Neutrophil (primary cell): ENCODE measurements at regions not wholly inside any gene's neighbourhood (a gene's known extent, or its start where the extent isn't known, plus 50 kb on each side); places are given as distances from the start of the nearest gene placed in this dataset.

ENCODE experiments used
- H3K27ac ChIP-seq: fragments of 200-600 bp; sonication (generic); 2 replicates; pipeline ENCODE4 v1.5.1; 2016; ENCODE audit warnings: mild to moderate bottlenecking, moderate library complexity
- H3K27me3 ChIP-seq: fragments of 200-600 bp; sonication (generic); 2 replicates; pipeline ENCODE4 v1.6.0; 2016; ENCODE audit warnings: mild to moderate bottlenecking
- H3K36me3 ChIP-seq: fragments of 200-600 bp; sonication (generic); 2 replicates; pipeline ENCODE4 v1.5.1; 2017
- H3K4me1 ChIP-seq, 2 experiments: fragments of 200-600 bp in 1 of 2; sonication (generic) in 1 of 2; 1 replicate in 1 of 2; 2 replicates in 1 of 2; pipeline versions ENCODE4 v1.5.1 to v1.6.1; 2013 to 2016; ENCODE audit warnings: low read depth in 1 of 2, low read length in 1 of 2, mild to moderate bottlenecking in 1 of 2, moderate library complexity in 1 of 2; ENCODE audit not compliant: control insufficient read depth in 1 of 2, insufficient read depth in 1 of 2
- H3K4me3 ChIP-seq, 2 experiments: fragments of 200-600 bp in 1 of 2; sonication (generic) in 1 of 2; 1 replicate in 1 of 2; 2 replicates in 1 of 2; pipeline ENCODE4 v1.5.1; 2013 to 2016; ENCODE audit warnings: low read depth in 1 of 2, low read length in 1 of 2, mild to moderate bottlenecking in 1 of 2, moderate library complexity in 1 of 2
- H3K9me3 ChIP-seq: fragments of 200-600 bp; sonication (generic); 2 replicates; pipeline ENCODE4 v1.5.1; 2016
- TF ChIP-seq, protein P1 (sequence below): fragments of 200-600 bp; sonication (generic); IDR thresholded peaks from 2 replicates; pipeline ENCODE4 v1.5.1; 2016; ENCODE audit warnings: antibody characterized with exemption

DNA sequence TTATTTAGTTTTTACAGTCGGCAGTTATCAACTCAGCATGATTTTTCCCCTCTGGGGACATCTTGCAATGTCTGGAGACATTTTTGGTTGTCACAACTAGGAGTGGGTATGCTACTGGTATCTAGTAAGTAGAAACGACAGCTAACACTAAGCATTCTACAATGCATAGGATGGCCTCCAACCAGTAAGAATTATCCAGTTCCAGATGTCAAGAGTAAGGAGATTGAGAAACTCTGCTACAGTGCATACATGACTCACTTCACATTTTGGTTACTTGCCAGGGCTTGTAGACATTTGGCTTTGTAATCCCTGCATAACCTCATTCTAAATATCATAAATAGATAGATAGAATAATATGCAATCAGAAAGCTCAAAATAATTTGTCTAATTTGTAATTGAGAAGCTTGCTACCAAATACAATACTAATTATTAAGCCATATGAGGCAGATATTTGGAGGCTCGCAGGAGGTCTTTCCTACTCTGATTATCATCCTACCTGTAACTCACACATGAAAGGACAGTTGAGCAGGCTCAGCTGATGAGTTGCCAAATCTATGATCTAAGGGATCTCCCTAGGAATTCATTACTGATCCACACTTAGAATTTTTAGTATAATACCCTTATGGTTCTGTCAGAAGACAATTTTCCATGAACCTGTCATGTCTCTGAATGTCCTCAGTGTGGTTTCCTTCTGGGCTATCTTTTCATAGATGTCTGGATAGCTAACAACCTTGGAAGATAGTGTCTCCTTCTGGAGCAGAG is 346.9 kb upstream of the TLE4 start:
- Histone ChIP-seq H3K4me3 (no peak overlapping the region), H3K9me3 (no peaks in the 10 kb centered on the region), H3K27me3 (no peaks in the 10 kb centered on the region), H3K36me3 (no peaks in the 10 kb centered on the region), H3K27ac (no peak overlapping the region), H3K4me1 (no peaks in the 10 kb centered on the region)
- TF ChIP-seq, protein P1, sequence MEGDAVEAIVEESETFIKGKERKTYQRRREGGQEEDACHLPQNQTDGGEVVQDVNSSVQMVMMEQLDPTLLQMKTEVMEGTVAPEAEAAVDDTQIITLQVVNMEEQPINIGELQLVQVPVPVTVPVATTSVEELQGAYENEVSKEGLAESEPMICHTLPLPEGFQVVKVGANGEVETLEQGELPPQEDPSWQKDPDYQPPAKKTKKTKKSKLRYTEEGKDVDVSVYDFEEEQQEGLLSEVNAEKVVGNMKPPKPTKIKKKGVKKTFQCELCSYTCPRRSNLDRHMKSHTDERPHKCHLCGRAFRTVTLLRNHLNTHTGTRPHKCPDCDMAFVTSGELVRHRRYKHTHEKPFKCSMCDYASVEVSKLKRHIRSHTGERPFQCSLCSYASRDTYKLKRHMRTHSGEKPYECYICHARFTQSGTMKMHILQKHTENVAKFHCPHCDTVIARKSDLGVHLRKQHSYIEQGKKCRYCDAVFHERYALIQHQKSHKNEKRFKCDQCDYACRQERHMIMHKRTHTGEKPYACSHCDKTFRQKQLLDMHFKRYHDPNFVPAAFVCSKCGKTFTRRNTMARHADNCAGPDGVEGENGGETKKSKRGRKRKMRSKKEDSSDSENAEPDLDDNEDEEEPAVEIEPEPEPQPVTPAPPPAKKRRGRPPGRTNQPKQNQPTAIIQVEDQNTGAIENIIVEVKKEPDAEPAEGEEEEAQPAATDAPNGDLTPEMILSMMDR: no peak

DNA sequence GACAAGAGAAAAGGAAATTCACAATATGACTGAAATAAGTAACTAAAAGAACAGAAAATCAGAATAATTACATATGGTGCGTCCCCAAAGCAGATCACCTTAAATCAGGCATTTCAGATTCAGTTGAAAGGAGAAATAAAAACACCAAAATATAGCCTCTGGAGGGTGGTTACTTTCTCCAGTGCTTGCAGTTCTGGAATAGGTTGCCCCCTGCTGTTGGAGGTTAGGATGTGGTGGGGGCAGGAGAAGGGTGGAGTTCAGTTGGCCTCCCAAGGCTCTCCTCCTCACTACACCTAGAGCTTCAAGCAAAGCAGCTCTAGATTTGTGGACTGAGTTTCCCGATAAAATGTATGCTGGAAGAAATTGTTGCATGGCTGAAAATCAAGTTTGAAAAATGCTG is 338.2 kb upstream of the TLE4 start:
- no peak overlapping the region for H3K4me3 ChIP-seq
- H3K4me1 ChIP-seq: peaks cover 8 to 20% of the 10 kb centered on the region in 2 experiments
- TF ChIP-seq, protein P1: no peak

DNA sequence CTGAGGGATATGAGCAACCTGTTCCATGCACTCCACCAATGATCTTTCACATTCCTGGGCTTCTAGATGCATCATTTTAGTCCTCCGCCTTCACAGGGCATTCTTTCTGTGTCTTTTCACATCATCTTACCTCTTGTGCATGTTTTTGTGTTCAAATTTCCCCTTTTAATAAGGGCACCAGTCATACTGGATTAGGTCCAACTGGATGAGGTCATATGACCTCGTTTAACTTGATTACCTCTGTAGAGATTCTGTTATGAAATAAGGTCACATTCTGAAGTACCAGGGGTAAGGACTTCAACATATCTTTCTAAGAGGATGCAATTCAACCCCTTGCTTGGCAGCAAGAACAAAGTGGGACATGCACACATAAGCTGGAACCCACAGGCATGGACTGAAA is 335.3 kb upstream of the TLE4 start:
- no peak overlapping the region for H3K27ac ChIP-seq
- H3K4me1 ChIP-seq: peaks cover 8 to 31% of the 10 kb centered on the region in 2 experiments
- no peaks in the 10 kb centered on the region for H3K9me3 ChIP-seq
- H3K36me3 ChIP-seq: no peaks in the 10 kb centered on the region
- TF ChIP-seq, protein P1: no peak
- no peaks in the 10 kb centered on the region for H3K27me3 ChIP-seq
- H3K4me3 ChIP-seq: no peak overlapping the region

More for the DNA sequence above, 338.2 kb upstream of the TLE4 start:
- Histone ChIP-seq H3K9me3 (no peaks in the 10 kb centered on the region), H3K36me3 (no peaks in the 10 kb centered on the region), H3K27me3 (no peaks in the 10 kb centered on the region), H3K27ac (no peak overlapping the region)

DNA sequence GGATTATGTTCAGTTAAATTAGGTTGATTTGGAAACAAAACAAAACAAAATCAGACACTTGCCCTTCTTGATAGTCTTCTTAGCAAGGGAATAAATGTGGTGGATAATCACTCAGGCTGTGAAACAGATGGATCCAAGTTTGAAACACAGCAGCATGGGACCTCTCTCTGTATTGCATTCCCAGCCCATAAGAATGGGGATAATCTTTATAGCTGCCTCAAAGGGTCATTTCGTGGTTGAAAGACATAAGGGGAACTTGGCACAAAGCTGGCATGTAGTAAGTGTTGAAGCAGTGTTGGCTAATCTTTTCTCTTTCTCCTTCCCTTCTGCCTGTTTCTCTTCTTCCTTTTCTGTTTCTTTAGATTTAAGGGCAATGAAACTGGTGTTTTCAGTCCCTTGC is 333.9 kb upstream of the TLE4 start:
- Histone ChIP-seq H3K27ac (peak overlapping the region; percentile 46), H3K36me3 (no peaks in the 10 kb centered on the region), H3K4me1 (peaks cover 21 to 44% of the 10 kb centered on the region in 2 experiments), H3K4me3 (no peak overlapping the region), H3K27me3 (no peaks in the 10 kb centered on the region), H3K9me3 (no peaks in the 10 kb centered on the region)
- TF ChIP-seq, protein P1: no peak

DNA sequence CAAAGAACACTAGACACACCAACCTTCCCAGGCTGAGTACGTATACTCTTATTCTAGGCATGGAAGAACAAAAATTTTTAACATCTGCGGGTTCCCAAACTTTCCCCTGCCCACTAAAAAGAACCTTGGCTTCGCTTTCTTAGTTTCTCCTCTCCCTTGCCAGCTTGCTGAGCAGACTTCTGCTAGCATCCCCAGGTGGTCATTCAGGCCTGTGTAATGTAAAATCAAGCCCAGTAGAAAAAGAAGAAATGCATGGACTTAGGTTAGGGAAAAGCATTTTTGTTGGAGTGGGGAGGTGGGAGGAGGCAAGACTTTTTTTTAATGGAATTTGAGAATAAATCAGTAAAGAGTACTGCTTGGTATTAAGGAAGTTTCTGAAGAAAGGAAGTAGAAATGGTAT is 331.0 kb upstream of the TLE4 start:
- no peak overlapping the region for H3K4me3 ChIP-seq
- no peaks in the 10 kb centered on the region for H3K36me3 ChIP-seq
- H3K27ac ChIP-seq: no peak overlapping the region
- H3K9me3 ChIP-seq: no peaks in the 10 kb centered on the region
- TF ChIP-seq, protein P1: no peak
- H3K27me3 ChIP-seq: no peaks in the 10 kb centered on the region
- H3K4me1 ChIP-seq: peaks cover 21 to 46% of the 10 kb centered on the region in 2 experiments
